ENCODE measurements at regions not wholly inside any gene's neighbourhood (a gene's known extent, or its start where the extent isn't known, plus 50 kb on each side); places are given as distances from the start of the nearest gene placed in this dataset.
"Not testable (repeated sequence)": the region's sequence is repeated elsewhere in the genome, so short reads cannot be mapped to it uniquely, and the experiment has no call there.

- Histone ChIP-seq H3K36me3 (ENCODE audit: control insufficient read depth in 4 of 4, insufficient read depth in 4 of 4, low read length in 4 of 4) (no peaks in the 10 kb centered on the region), H3K9ac (ENCODE audit: insufficient read depth in 1 of 2, low read length in 2 of 2) (no peak overlapping the region), H3K27ac (ENCODE audit: low read depth in 1 of 2, low read length in 1 of 2) (no peak overlapping the region), H3K27me3 (ENCODE audit: control insufficient read depth in 3 of 3, insufficient read depth in 3 of 3, low read length in 2 of 3) (no peaks in the 10 kb centered on the region), H3K4me3 (no peak overlapping the region), H3K9me3 (ENCODE audit: control insufficient read depth in 4 of 4, insufficient read depth in 3 of 4, low read length in 3 of 4) (peaks cover 0 to 7% (median 0%) of the 10 kb centered on the region in 4 donors), H3K4me1 (ENCODE audit: control insufficient read depth in 5 of 5, insufficient read depth in 5 of 5, low read length in 5 of 5) (no peaks in the 10 kb centered on the region)
- 88 to 93% methylated on average over 4 of the region's 4 CpGs for WGBS, 2 donors
- TF ChIP-seq, protein P1, sequence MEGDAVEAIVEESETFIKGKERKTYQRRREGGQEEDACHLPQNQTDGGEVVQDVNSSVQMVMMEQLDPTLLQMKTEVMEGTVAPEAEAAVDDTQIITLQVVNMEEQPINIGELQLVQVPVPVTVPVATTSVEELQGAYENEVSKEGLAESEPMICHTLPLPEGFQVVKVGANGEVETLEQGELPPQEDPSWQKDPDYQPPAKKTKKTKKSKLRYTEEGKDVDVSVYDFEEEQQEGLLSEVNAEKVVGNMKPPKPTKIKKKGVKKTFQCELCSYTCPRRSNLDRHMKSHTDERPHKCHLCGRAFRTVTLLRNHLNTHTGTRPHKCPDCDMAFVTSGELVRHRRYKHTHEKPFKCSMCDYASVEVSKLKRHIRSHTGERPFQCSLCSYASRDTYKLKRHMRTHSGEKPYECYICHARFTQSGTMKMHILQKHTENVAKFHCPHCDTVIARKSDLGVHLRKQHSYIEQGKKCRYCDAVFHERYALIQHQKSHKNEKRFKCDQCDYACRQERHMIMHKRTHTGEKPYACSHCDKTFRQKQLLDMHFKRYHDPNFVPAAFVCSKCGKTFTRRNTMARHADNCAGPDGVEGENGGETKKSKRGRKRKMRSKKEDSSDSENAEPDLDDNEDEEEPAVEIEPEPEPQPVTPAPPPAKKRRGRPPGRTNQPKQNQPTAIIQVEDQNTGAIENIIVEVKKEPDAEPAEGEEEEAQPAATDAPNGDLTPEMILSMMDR (IDR thresholded peaks at IDR 0.05; ENCODE audit: control extremely low read depth, extremely low read depth): no peak
- ATAC-seq (ENCODE audit: insufficient read depth, low FRiP score): no peak
- DNase-seq: no peak
These were observed 1360.9 kb downstream of the SI start for GRCh38 chr3:163717377-163717776.

DNA sequence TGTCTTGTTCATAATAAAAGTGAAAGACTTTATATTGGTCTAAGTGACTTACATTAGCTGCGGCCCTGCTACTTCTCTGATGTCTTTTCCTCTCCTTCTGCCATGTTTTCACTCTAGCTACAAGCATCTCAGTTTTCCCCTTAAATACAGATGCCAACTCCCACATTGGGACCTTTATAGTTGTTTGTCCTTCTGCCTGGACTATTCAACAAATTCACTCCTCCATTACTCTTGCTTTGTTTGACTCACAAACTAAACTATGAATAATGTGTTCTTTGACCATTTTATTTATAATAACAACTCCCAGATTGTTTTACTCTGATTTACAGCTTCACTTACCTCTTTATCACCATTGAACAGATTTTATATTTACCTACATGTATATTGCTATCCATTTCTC lies 1369.9 kb downstream of the SI start:
- Histone ChIP-seq H3K9me3 (ENCODE audit: control insufficient read depth in 4 of 4, insufficient read depth in 3 of 4, low read length in 3 of 4) (no peaks in the 10 kb centered on the region), H3K36me3 (ENCODE audit: control insufficient read depth in 4 of 4, insufficient read depth in 4 of 4, low read length in 4 of 4) (no peaks in the 10 kb centered on the region), H3K4me3 (no peak overlapping the region), H3K27me3 (ENCODE audit: control insufficient read depth in 3 of 3, insufficient read depth in 3 of 3, low read length in 2 of 3) (no peaks in the 10 kb centered on the region), H3K9ac (ENCODE audit: insufficient read depth in 1 of 2, low read length in 2 of 2) (no peak overlapping the region), H3K27ac (ENCODE audit: low read depth in 1 of 2, low read length in 1 of 2) (no peak overlapping the region), H3K4me1 (ENCODE audit: control insufficient read depth in 5 of 5, insufficient read depth in 5 of 5, low read length in 5 of 5) (no peaks in the 10 kb centered on the region)
- DNase-seq (no peak), ATAC-seq (ENCODE audit: insufficient read depth, low FRiP score) (no peak)
- TF ChIP-seq, protein P1 (IDR thresholded peaks at IDR 0.05; ENCODE audit: control extremely low read depth, extremely low read depth): no peak
- 85 to 91% methylated on average over 1 of the region's 1 CpG for WGBS, 2 donors

DNA sequence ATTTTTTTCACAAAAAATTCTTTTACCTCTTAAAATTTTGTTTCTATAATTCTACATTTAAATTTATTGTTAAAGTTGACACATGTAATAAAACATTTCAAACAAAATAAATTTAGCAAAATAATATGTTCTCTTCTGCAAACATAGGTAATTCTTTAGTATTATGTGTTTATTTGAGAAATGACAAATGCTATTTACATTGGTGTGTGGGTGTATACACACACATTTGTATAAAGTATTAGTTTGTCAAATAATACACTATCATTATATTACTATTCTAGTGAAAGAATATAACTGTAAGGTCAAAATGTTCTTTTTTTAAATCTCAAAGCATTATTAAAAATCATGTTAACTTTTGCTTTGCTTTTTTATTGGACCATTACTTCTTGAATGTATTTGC lies 1370.6 kb downstream of the SI start:
- H3K27me3 ChIP-seq (ENCODE audit: control insufficient read depth in 3 of 3, insufficient read depth in 3 of 3, low read length in 2 of 3): no peaks in the 10 kb centered on the region
- H3K9me3 ChIP-seq (ENCODE audit: control insufficient read depth in 4 of 4, insufficient read depth in 3 of 4, low read length in 3 of 4): no peaks in the 10 kb centered on the region
- no peaks in the 10 kb centered on the region for H3K4me1 ChIP-seq (ENCODE audit: control insufficient read depth in 5 of 5, insufficient read depth in 5 of 5, low read length in 5 of 5)
- DNase-seq: no peak
- no peak overlapping the region for H3K27ac ChIP-seq (ENCODE audit: low read depth in 1 of 2, low read length in 1 of 2)
- H3K4me3 ChIP-seq: no peak overlapping the region
- no peak for ATAC-seq (ENCODE audit: insufficient read depth, low FRiP score)
- H3K9ac ChIP-seq (ENCODE audit: insufficient read depth in 1 of 2, low read length in 2 of 2): no peak overlapping the region
- no peaks in the 10 kb centered on the region for H3K36me3 ChIP-seq (ENCODE audit: control insufficient read depth in 4 of 4, insufficient read depth in 4 of 4, low read length in 4 of 4)
- TF ChIP-seq, protein P1 (IDR thresholded peaks at IDR 0.05; ENCODE audit: control extremely low read depth, extremely low read depth): no peak

DNA sequence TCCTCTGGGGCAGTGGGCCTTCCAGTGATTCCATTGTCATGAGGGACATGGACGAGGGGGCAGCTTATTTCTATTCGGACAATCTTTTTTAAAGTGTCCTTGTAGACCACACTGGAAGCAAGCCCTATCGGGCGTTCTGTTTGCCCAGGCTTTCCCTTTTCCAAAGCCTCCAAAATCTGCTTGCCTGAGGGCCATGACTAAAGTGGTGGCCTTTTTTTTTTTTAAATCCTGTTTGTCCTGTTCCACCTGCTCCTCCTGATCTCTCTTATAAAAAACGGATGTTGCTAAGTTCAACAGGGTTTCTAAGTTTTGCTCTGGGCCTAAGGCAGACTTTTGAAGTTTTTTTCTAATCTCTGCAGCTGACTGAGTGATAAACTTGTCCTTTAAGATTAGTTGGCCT lies 1380.1 kb downstream of the SI start:
- not testable (repeated sequence) for ATAC-seq (ENCODE audit: insufficient read depth, low FRiP score); H3K4me1 ChIP-seq (ENCODE audit: control insufficient read depth in 5 of 5, insufficient read depth in 5 of 5, low read length in 5 of 5); H3K4me3 ChIP-seq; H3K9ac ChIP-seq (ENCODE audit: insufficient read depth in 1 of 2, low read length in 2 of 2); H3K27me3 ChIP-seq (ENCODE audit: control insufficient read depth in 3 of 3, insufficient read depth in 3 of 3, low read length in 2 of 3); DNase-seq; H3K36me3 ChIP-seq (ENCODE audit: control insufficient read depth in 4 of 4, insufficient read depth in 4 of 4, low read length in 4 of 4); H3K9me3 ChIP-seq (ENCODE audit: control insufficient read depth in 4 of 4, insufficient read depth in 3 of 4, low read length in 3 of 4); H3K27ac ChIP-seq (ENCODE audit: low read depth in 1 of 2, low read length in 1 of 2)
- WGBS, 2 donors: 53 to 58% methylated on average over 5 of the region's 5 CpGs

All from lung (tissue), 11 donors.